C4-2B (cell line): ENCODE measurements at regions not wholly inside any gene's neighbourhood (a gene's known extent, or its start where the extent isn't known, plus 50 kb on each side); places are given as distances from the start of the nearest gene placed in this dataset.
"Not testable (repeated sequence)": the region's sequence is repeated elsewhere in the genome, so short reads cannot be mapped to it uniquely, and the experiment has no call there.

Experiments
- ZFX ChIP-seq: fragments of 450-650 bp; IDR thresholded peaks from 2 replicates; pipeline ENCODE4 v1.6.1; 2017
- TF ChIP-seq, protein P1 (sequence below): fragments of 450-650 bp; conservative IDR thresholded peaks from 2 replicates; pipeline ENCODE4 v1.5.1; 2017; ENCODE audit warnings: mild to moderate bottlenecking

GRCh38 chr14:106766551-106767277 is 1240.3 kb downstream of the TMEM121 start:
- TF ChIP-seq, protein P1, sequence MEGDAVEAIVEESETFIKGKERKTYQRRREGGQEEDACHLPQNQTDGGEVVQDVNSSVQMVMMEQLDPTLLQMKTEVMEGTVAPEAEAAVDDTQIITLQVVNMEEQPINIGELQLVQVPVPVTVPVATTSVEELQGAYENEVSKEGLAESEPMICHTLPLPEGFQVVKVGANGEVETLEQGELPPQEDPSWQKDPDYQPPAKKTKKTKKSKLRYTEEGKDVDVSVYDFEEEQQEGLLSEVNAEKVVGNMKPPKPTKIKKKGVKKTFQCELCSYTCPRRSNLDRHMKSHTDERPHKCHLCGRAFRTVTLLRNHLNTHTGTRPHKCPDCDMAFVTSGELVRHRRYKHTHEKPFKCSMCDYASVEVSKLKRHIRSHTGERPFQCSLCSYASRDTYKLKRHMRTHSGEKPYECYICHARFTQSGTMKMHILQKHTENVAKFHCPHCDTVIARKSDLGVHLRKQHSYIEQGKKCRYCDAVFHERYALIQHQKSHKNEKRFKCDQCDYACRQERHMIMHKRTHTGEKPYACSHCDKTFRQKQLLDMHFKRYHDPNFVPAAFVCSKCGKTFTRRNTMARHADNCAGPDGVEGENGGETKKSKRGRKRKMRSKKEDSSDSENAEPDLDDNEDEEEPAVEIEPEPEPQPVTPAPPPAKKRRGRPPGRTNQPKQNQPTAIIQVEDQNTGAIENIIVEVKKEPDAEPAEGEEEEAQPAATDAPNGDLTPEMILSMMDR, result not testable (repeated sequence)
- TF ChIP-seq ZFX, result not testable (repeated sequence)
